GM23338 (cell line): ENCODE measurements at regions not wholly inside any gene's neighbourhood (a gene's known extent, or its start where the extent isn't known, plus 50 kb on each side); places are given as distances from the start of the nearest gene placed in this dataset.

Experiments
- ATAC-seq: fragments of 200-7000 bp; cut with Tn5 transposase; 3 replicates; pipeline ENCODE4 v1.9.1; 2020
- DNase-seq: peaks from one replicate; pipeline ENCODE4 v3.0.0-alpha.2; 2015; ENCODE audit warnings: low spot score
- H2AFZ ChIP-seq: fragments of 200-600 bp; sonication (generic); 2 replicates; pipeline ENCODE4 v1.8.0; 2016; ENCODE audit warnings: antibody characterized with exemption, mild to moderate bottlenecking, moderate library complexity
- H3F3A ChIP-seq: fragments of 200-600 bp; sonication (generic); replicated peaks from 2 replicates; pipeline ENCODE4 v1.8.0; 2017; ENCODE audit warnings: antibody characterized with exemption, mixed run types, low read depth
- H3K27ac ChIP-seq: fragments of 200-600 bp; sonication (generic); 2 replicates; pipeline ENCODE4 v1.6.1; 2016; ENCODE audit warnings: low read depth
- H3K27me3 ChIP-seq: fragments of 200-600 bp; sonication (generic); 2 replicates; pipeline ENCODE4 v1.8.0; 2016; ENCODE audit warnings: mild to moderate bottlenecking, mixed run types, moderate library complexity; ENCODE audit not compliant: insufficient read depth
- H3K36me3 ChIP-seq: fragments of 200-600 bp; sonication (generic); 2 replicates; pipeline ENCODE4 v1.8.0; 2016; ENCODE audit warnings: mild to moderate bottlenecking; ENCODE audit not compliant: insufficient read depth
- H3K4me1 ChIP-seq: fragments of 200-600 bp; sonication (generic); 2 replicates; pipeline ENCODE4 v1.8.0; 2016; ENCODE audit warnings: mild to moderate bottlenecking, moderate library complexity; ENCODE audit not compliant: insufficient read depth
- H3K4me2 ChIP-seq: fragments of 200-600 bp; sonication (generic); 2 replicates; pipeline ENCODE4 v1.7.1; 2017; ENCODE audit warnings: mixed run types
- H3K4me3 ChIP-seq: fragments of 200-600 bp; sonication (generic); 2 replicates; pipeline ENCODE4 v1.6.1; 2016; ENCODE audit warnings: mixed run types
- H3K79me2 ChIP-seq: fragments of 200-600 bp; sonication (generic); replicated peaks from 2 replicates; pipeline ENCODE4 v1.8.0; 2017; ENCODE audit warnings: mild to moderate bottlenecking; ENCODE audit not compliant: insufficient read depth
- H3K9me2 ChIP-seq: fragments of 200-600 bp; sonication (generic); 2 replicates; pipeline ENCODE4 v1.8.0; 2017; ENCODE audit not compliant: insufficient read depth
- H4K20me1 ChIP-seq: fragments of 200-600 bp; sonication (generic); replicated peaks from 2 replicates; pipeline ENCODE4 v1.8.0; 2017; ENCODE audit warnings: mild to moderate bottlenecking; ENCODE audit not compliant: insufficient read depth
- H3K27ac Mint-ChIP-seq: 2 replicates; pipeline ENCODE4 v1.8.0; 2020; ENCODE audit warnings: inconsistent platforms, mild to moderate bottlenecking, moderate library complexity, mixed read lengths
- H3K27me3 Mint-ChIP-seq: 3 replicates; pipeline ENCODE4 v1.8.0; 2022; ENCODE audit warnings: low read depth, mild to moderate bottlenecking, moderate library complexity, mixed read lengths, inconsistent platforms; ENCODE audit not compliant: insufficient read depth, poor library complexity
- H3K36me3 Mint-ChIP-seq: 3 replicates; pipeline ENCODE4 v1.8.0; 2021; ENCODE audit warnings: low read depth, mild to moderate bottlenecking, inconsistent platforms, moderate library complexity, mixed read lengths
- H3K4me1 Mint-ChIP-seq: 3 replicates; pipeline ENCODE4 v1.8.0; 2020; ENCODE audit warnings: mild to moderate bottlenecking, inconsistent platforms, mixed read lengths
- H3K4me3 Mint-ChIP-seq: 3 replicates; pipeline ENCODE4 v1.8.0; 2021; ENCODE audit warnings: moderate library complexity, mild to moderate bottlenecking, inconsistent platforms, mixed read lengths
- H3K9me3 Mint-ChIP-seq: 3 replicates; pipeline ENCODE4 v1.8.0; 2020; ENCODE audit warnings: moderate library complexity, mild to moderate bottlenecking, inconsistent platforms, mixed read lengths
- CREB1 ChIP-seq: fragments of 250-450 bp; sonication (Bioruptor Pico); IDR thresholded peaks from 2 replicates; pipeline ENCODE4 v1.5.0; 2020; ENCODE audit warnings: low read depth, mild to moderate bottlenecking, moderate library complexity
- EZH2 ChIP-seq: fragments of 200-600 bp; sonication (generic); IDR thresholded peaks from one replicate; pipeline ENCODE4 v1.8.0; 2017; ENCODE audit warnings: antibody characterized with exemption, mild to moderate bottlenecking, low read depth; ENCODE audit not compliant: unreplicated experiment
- EZH2phosphoT487 ChIP-seq: fragments of 200-600 bp; sonication (generic); IDR thresholded peaks from one replicate; pipeline ENCODE4 v1.8.1; 2018; ENCODE audit warnings: antibody characterized with exemption; ENCODE audit not compliant: unreplicated experiment
- JUNB ChIP-seq: IDR thresholded peaks from one replicate; pipeline ENCODE4 v1.6.1; 2016; ENCODE audit warnings: antibody characterized with exemption; ENCODE audit not compliant: unreplicated experiment
- NANOG ChIP-seq: IDR thresholded peaks from 2 replicates; pipeline ENCODE4 v1.6.1; 2016; ENCODE audit warnings: antibody characterized with exemption, borderline replicate concordance
- POLR2AphosphoS5 ChIP-seq: IDR thresholded peaks from 2 replicates; pipeline ENCODE4 v1.6.1; 2016; ENCODE audit warnings: antibody characterized with exemption, low read depth
- STAT1 ChIP-seq: IDR thresholded peaks from one replicate; pipeline ENCODE4 v1.6.1; 2016; ENCODE audit warnings: antibody characterized with exemption; ENCODE audit not compliant: unreplicated experiment
- ZNF114 ChIP-seq: fragments of 250-450 bp; sonication (Bioruptor Pico); IDR thresholded peaks from 2 replicates; pipeline ENCODE4 v1.5.0; 2020; ENCODE audit warnings: mild to moderate bottlenecking, moderate library complexity
- ZNF331 ChIP-seq: fragments of 250-450 bp; sonication (Bioruptor Pico); IDR thresholded peaks from 2 replicates; pipeline ENCODE4 v1.5.0; 2020; ENCODE audit warnings: low read depth, mild to moderate bottlenecking, moderate library complexity
- ZNF462 ChIP-seq: fragments of 250-450 bp; sonication (Bioruptor Pico); IDR thresholded peaks from 2 replicates; pipeline ENCODE4 v1.5.0; 2020; ENCODE audit warnings: mild to moderate bottlenecking, moderate library complexity
- TF ChIP-seq, protein P1 (sequence below): IDR thresholded peaks from 2 replicates; pipeline ENCODE4 v1.6.1; 2016; ENCODE audit warnings: antibody characterized with exemption

DNA sequence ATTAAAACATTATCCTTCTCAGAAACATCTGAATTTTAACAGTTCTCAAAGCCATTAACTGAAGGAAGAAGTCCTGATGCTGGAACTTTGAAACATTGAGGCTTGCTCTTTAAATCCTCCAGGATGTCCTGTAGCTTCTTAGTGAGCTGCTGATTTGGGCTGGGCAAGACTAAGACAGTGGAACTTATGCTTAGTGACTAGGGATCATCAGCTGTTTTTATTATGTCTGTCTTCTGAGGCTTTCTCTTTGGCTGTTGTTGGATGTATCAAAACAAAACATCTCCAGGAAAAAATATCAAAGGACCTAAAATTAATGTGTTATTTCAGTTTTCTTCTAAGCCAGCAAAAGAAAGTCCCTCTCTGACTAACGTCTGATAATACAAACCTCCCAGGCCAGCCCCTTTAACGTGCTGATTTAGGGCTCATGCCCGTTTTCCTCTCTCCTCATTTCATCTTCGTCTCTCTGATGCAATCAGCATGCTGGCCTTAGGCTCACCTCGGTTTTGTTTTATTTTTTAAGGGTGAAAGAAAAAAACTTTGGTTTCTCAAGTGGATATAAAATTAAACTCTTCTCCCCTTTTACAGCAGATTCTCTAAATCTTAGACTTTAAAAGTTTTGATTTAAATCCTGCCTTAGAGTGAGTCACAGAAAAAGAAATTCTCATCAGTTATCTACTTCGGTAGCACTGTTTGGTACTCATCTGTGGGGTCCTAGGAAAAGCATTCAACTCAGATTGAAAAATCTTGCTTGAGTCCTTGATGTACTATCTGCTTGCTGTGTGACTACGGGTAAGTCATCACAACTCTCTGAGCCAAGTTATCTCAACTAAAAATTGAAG, 106.2 kb upstream of the CCDC91 start:
- H3K27ac ChIP-seq, result no peak overlapping the region
- no peaks in the 10 kb centered on the region for H3K27me3 Mint-ChIP-seq
- no peak overlapping the region for H3K27ac Mint-ChIP-seq
- no peak overlapping the region for H3K4me3 ChIP-seq
- H3K4me3 Mint-ChIP-seq, result no peak overlapping the region
- no peaks in the 10 kb centered on the region for H3K9me3 Mint-ChIP-seq
- H3F3A ChIP-seq, result no peaks in the 10 kb centered on the region
- no peak for ATAC-seq
- H3K4me1 ChIP-seq, result no peaks in the 10 kb centered on the region; the same call in none of the 2 replicates
- TF ChIP-seq, protein P1, sequence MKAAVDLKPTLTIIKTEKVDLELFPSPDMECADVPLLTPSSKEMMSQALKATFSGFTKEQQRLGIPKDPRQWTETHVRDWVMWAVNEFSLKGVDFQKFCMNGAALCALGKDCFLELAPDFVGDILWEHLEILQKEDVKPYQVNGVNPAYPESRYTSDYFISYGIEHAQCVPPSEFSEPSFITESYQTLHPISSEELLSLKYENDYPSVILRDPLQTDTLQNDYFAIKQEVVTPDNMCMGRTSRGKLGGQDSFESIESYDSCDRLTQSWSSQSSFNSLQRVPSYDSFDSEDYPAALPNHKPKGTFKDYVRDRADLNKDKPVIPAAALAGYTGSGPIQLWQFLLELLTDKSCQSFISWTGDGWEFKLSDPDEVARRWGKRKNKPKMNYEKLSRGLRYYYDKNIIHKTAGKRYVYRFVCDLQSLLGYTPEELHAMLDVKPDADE, result no peak
- TF ChIP-seq STAT1, result no peak
- no peak for TF ChIP-seq ZNF462
- TF ChIP-seq JUNB, result no peak
- TF ChIP-seq ZNF114 (CRISPR knock-in tag), result no peak
- no peak for TF ChIP-seq POLR2AphosphoS5
- TF ChIP-seq EZH2phosphoT487, result no peak
- no peak for TF ChIP-seq NANOG
- no peak for TF ChIP-seq CREB1 (CRISPR knock-in tag)
- TF ChIP-seq EZH2, result no peak
- TF ChIP-seq ZNF331, result no peak
- peaks cover 7% of the 10 kb centered on the region; the same call in 2 of the 3 replicates for H3K4me1 Mint-ChIP-seq
- H3K79me2 ChIP-seq, result no peaks in the 10 kb centered on the region
- H3K36me3 Mint-ChIP-seq, result no peaks in the 10 kb centered on the region
- no peaks in the 10 kb centered on the region for H3K36me3 ChIP-seq
- DNase-seq, result no peak
- peak overlapping the region; percentile 53; the same call in 1 of the 2 replicates for H2AFZ ChIP-seq
- H4K20me1 ChIP-seq, result no peaks in the 10 kb centered on the region
- H3K4me2 ChIP-seq, result no peak overlapping the region
- no peaks in the 10 kb centered on the region for H3K27me3 ChIP-seq
- H3K9me2 ChIP-seq, result no peaks in the 10 kb centered on the region
